HCT116 (cell line): ENCODE measurements at regions not wholly inside any gene's neighbourhood (a gene's known extent, or its start where the extent isn't known, plus 50 kb on each side); places are given as distances from the start of the nearest gene placed in this dataset.

Source experiments
- ATAC-seq: fragments of 200-7000 bp; cut with Tn5 transposase; 2 replicates; pipeline ENCODE4 v1.9.1; 2020; ENCODE audit warnings: mild to moderate bottlenecking, moderate library complexity
- BruUV-seq: library from RNA; stranded (reverse); fragments of 400-500 nt; replicated peaks from 2 replicates; lab custom pipeline; 2021; lab: Mats Ljungman, UMichigan
- CTCF ChIA-PET: fragments of 300-600 bp; sonication (Branson Sonifier 250); formaldehyde crosslinking; loops from one replicate; lab custom pipeline; 2021; ENCODE audit warnings: antibody characterized with exemption; lab: Charles Lee
- POLR2A ChIA-PET: fragments of 300-600, 350-600 bp; sonication (Branson Sonifier 250); formaldehyde crosslinking; loops from one replicate; lab custom pipeline; 2021; ENCODE audit warnings: antibody characterized with exemption; lab: Charles Lee
- RAD21 ChIA-PET, 2 experiments: fragments of 300-600 bp; sonication (Branson Sonifier 250); formaldehyde crosslinking; loops; one replicate each; lab custom pipeline; 2023; ENCODE audit warnings: low total read pairs in 2 of 2; ENCODE audit not compliant: uncharacterized antibody in 2 of 2, unreplicated experiment in 2 of 2, low non-redundant PET in 1 of 2; lab: Charles Lee
- DNase-seq: peaks from one replicate; pipeline ENCODE4 v3.0.0-alpha.2; 2010; ENCODE audit warnings: low read depth, low spot score
- H2AFZ ChIP-seq: fragments of 200-600 bp; shearing (Covaris generic), sonication (generic); 2 replicates; pipeline ENCODE4 v1.6.1; 2017; ENCODE audit warnings: low read depth, mixed run types, mixed read lengths, antibody characterized with exemption, low read length; ENCODE audit not compliant: poor library complexity, severe bottlenecking
- H3K27ac ChIP-seq: 2 replicates; pipeline ENCODE4 v1.5.1; 2012; ENCODE audit warnings: low read depth, low read length
- H3K27me3 ChIP-seq: fragments of 200-600 bp; sonication (generic); 2 replicates; pipeline ENCODE4 v1.6.1; 2016; ENCODE audit warnings: mixed run types, low read length, mixed read lengths; ENCODE audit not compliant: insufficient read depth
- H3K36me3 ChIP-seq, 2 experiments: fragments of 200-500 bp in 1 of 2; fragments of 200-600 bp in 1 of 2; sonication (Bioruptor generic) in 1 of 2; sonication (generic) in 1 of 2; 2 replicates each; pipeline versions ENCODE4 v1.5.1 to v1.6.1; 2014 to 2016; ENCODE audit warnings: low read length in 2 of 2, inconsistent platforms in 1 of 2, mixed read lengths in 1 of 2, mixed run types in 1 of 2; ENCODE audit not compliant: insufficient read depth in 2 of 2, control insufficient read depth in 1 of 2
- H3K4me1 ChIP-seq, 2 experiments: fragments of 200-600 bp in 1 of 2; sonication (generic) in 1 of 2; 2 replicates each; pipeline versions ENCODE4 v1.5.1 to v1.6.1; 2012 to 2017; ENCODE audit warnings: low read length in 2 of 2, inconsistent platforms in 1 of 2, mild to moderate bottlenecking in 1 of 2, mixed read lengths in 1 of 2, mixed run types in 1 of 2, moderate library complexity in 1 of 2; ENCODE audit not compliant: insufficient read depth in 2 of 2, control insufficient read depth in 1 of 2
- H3K4me2 ChIP-seq: fragments of 200-600 bp; sonication (generic); 2 replicates; pipeline ENCODE4 v1.6.1; 2017; ENCODE audit warnings: mixed run types, low read length, mixed read lengths
- H3K4me3 ChIP-seq, 2 experiments: fragments of 200-600 bp in 1 of 2; sonication (generic) in 1 of 2; replicated peaks in 1 of 2; 2 replicates each; pipeline ENCODE4 v1.5.1; 2011 to 2016; ENCODE audit warnings: low read length in 2 of 2, control low read depth in 1 of 2, low read depth in 1 of 2, mild to moderate bottlenecking in 1 of 2, mixed read lengths in 1 of 2, mixed run types in 1 of 2
- H3K79me2 ChIP-seq: fragments of 200-600 bp; sonication (generic); 2 replicates; pipeline ENCODE4 v1.6.1; 2017; ENCODE audit warnings: mild to moderate bottlenecking, mixed run types, low read length, moderate library complexity, mixed read lengths; ENCODE audit not compliant: insufficient read depth
- H3K9ac ChIP-seq: fragments of 200-600 bp; sonication (generic); 2 replicates; pipeline ENCODE4 v1.6.1; 2016; ENCODE audit warnings: low read length, mixed read lengths
- H3K9me2 ChIP-seq: fragments of 200-600 bp; sonication (generic), shearing (Covaris generic); 2 replicates; pipeline ENCODE4 v1.6.1; 2017; ENCODE audit warnings: mixed run types, mild to moderate bottlenecking, moderate library complexity; ENCODE audit not compliant: insufficient read depth
- H3K9me3 ChIP-seq, 2 experiments: fragments of 200-500 bp in 1 of 2; fragments of 200-600 bp in 1 of 2; sonication (Bioruptor generic) in 1 of 2; sonication (generic) in 1 of 2; 2 replicates each; pipeline ENCODE4 v1.6.1; 2014 to 2017; ENCODE audit warnings: low read length in 2 of 2, mixed read lengths in 2 of 2, inconsistent platforms in 1 of 2, low read depth in 1 of 2, mild to moderate bottlenecking in 1 of 2, mixed run types in 1 of 2, moderate library complexity in 1 of 2; ENCODE audit not compliant: control insufficient read depth in 1 of 2, insufficient read depth in 1 of 2
- H4K20me1 ChIP-seq: fragments of 200-600 bp; sonication (generic), shearing (Covaris generic); 2 replicates; pipeline ENCODE4 v1.6.1; 2017; ENCODE audit warnings: mixed run types, mild to moderate bottlenecking, moderate library complexity; ENCODE audit not compliant: insufficient read depth
- CBX3 ChIP-seq: IDR thresholded peaks from 2 replicates; pipeline ENCODE4 v1.6.1; 2012; ENCODE audit warnings: low read depth
- CEBPB ChIP-seq: IDR thresholded peaks from 2 replicates; pipeline ENCODE4 v1.6.1; 2012; ENCODE audit warnings: low read depth
- EZH2 ChIP-seq: fragments of 200-600 bp; sonication (generic); IDR thresholded peaks from 2 replicates; pipeline ENCODE4 v1.6.1; 2017; ENCODE audit warnings: antibody characterized with exemption, mixed run types
- EZH2phosphoT487 ChIP-seq: fragments of 200-600 bp; IDR thresholded peaks from 2 replicates; pipeline ENCODE4 v1.6.1; 2018; ENCODE audit warnings: antibody characterized with exemption, borderline replicate concordance
- FOSL1 ChIP-seq: IDR thresholded peaks from 2 replicates; pipeline ENCODE4 v1.6.1; 2012; ENCODE audit warnings: low read depth
- JUND ChIP-seq: IDR thresholded peaks from 2 replicates; pipeline ENCODE4 v1.6.1; 2012
- POLR2A ChIP-seq: IDR thresholded peaks from 2 replicates; pipeline ENCODE4 v1.7.0; 2011; ENCODE audit warnings: borderline replicate concordance; ENCODE audit not compliant: insufficient read depth, insufficient read length; ENCODE audit errors: extremely low read depth
- POLR2AphosphoS5 ChIP-seq: IDR thresholded peaks from 2 replicates; pipeline ENCODE4 v1.6.1; 2011; ENCODE audit warnings: mild to moderate bottlenecking, low read depth, low read length, moderate library complexity
- RAD21 ChIP-seq: IDR thresholded peaks from 2 replicates; pipeline ENCODE4 v1.6.1; 2012; ENCODE audit warnings: low read depth, mild to moderate bottlenecking
- SIN3A ChIP-seq: IDR thresholded peaks from 2 replicates; pipeline ENCODE4 v1.6.1; 2012; ENCODE audit warnings: low read depth
- SP1 ChIP-seq: IDR thresholded peaks from 2 replicates; pipeline ENCODE4 v1.6.1; 2012; ENCODE audit warnings: low read depth
- SRF ChIP-seq: IDR thresholded peaks from 2 replicates; pipeline ENCODE4 v1.6.1; 2012; ENCODE audit warnings: low read depth
- TCF7L2 ChIP-seq: IDR thresholded peaks from 2 replicates; pipeline ENCODE4 v1.7.0; 2011; ENCODE audit warnings: borderline replicate concordance, inconsistent platforms; ENCODE audit not compliant: insufficient read depth, insufficient read length; ENCODE audit errors: extremely low read depth
- YY1 ChIP-seq: IDR thresholded peaks from 2 replicates; pipeline ENCODE4 v1.6.1; 2011; ENCODE audit warnings: low read length, low read depth, moderate library complexity, mild to moderate bottlenecking; ENCODE audit not compliant: insufficient replicate concordance; ENCODE audit errors: extremely low read depth
- ZFX ChIP-seq: fragments of 450-650 bp; IDR thresholded peaks from 2 replicates; pipeline ENCODE4 v1.6.1; 2017
- ZNF274 ChIP-seq: fragments of 200-500 bp; sonication (Bioruptor generic); IDR thresholded peaks from 2 replicates; pipeline ENCODE4 v1.6.1; 2014; ENCODE audit warnings: mild to moderate bottlenecking, low read depth, low read length, inconsistent platforms
- intact Hi-C: fragments of 100-400 bp; cut with micrococcal nuclease; formaldehyde crosslinking; loops from 2 replicates; pipeline ENCODE4 v1.10.0; 2022
- TF ChIP-seq, protein P1 (sequence below): IDR thresholded peaks from 2 replicates; pipeline ENCODE4 v1.6.1; 2012; ENCODE audit warnings: low read depth
- TF ChIP-seq, protein P2 (sequence below): IDR thresholded peaks from 2 replicates; pipeline ENCODE4 v1.6.1; 2012
- TF ChIP-seq, protein P3 (sequence below): IDR thresholded peaks from 2 replicates; pipeline ENCODE4 v1.6.1; 2012

DNA sequence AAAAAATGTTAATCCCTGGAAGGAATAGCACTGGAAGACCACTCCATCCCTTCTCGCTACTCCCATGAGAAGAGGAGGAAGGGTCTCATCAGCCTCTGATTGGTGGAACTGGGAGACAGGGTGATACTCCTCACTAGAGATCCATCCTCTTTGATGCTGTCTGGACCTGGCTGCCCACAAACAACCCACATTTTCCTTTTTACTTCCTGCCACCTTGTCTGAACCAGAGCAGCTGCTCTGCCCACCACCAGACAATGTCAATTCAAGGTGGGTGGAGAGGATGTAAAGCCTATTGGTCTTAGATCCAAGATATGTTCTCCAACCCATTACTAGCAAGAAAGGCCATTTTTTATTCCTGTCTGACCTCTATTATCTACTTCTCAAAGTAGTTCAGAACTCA, 246.9 kb upstream of the TANK start:
- H3K79me2 ChIP-seq = no peaks in the 10 kb centered on the region
- TF ChIP-seq POLR2AphosphoS5 = no peak
- TF ChIP-seq EZH2phosphoT487 = no peak
- TF ChIP-seq FOSL1 = no peak
- no peak for TF ChIP-seq POLR2A
- TF ChIP-seq SRF = no peak
- TF ChIP-seq CEBPB = no peak
- no peak for TF ChIP-seq YY1
- TF ChIP-seq ZNF274 = no peak
- TF ChIP-seq, all 23 proteins: peak for 0
- Histone ChIP-seq H3K4me2 (no peak overlapping the region), H2AFZ (no peak overlapping the region), H3K9me3 (no peaks in the 10 kb centered on the region), H3K27ac (no peak overlapping the region), H3K9me2 (no peaks in the 10 kb centered on the region), H3K9ac (no peak overlapping the region), H3K27me3 (no peaks in the 10 kb centered on the region), H3K4me3 (no peak overlapping the region), H3K36me3 (no peaks in the 10 kb centered on the region), H4K20me1 (no peaks in the 10 kb centered on the region), H3K4me1 (no peaks in the 10 kb centered on the region)
- POLR2A ChIA-PET = no interaction called here
- BruUV-seq = no TSS peak
- RAD21 ChIA-PET = no interaction called here
- CTCF ChIA-PET = no interaction called here
- ATAC-seq (no peak), DNase-seq (no peak)
- intact Hi-C loops = no loop called here

DNA sequence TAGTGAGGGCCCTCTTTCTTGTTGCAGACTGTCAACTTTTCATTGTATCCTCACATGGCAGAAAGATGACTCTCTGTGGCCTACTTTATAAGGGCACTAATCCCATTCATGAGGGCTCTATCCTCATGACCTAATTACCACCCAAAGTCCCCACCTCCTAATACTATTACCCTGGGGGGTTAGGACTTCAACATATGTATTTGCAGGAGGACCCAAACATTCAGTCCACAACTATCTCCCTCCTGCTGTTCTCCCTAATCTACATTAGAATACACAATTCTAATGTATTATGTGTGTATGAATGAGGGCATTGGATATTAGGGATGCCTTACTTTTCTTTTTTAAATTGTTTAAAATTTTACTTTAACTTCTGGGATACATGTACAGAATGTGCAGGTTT, 246.0 kb upstream of the TANK start:
- H3K27ac ChIP-seq = no peak overlapping the region
- H3K4me1 ChIP-seq = no peaks in the 10 kb centered on the region
- H3K9ac ChIP-seq = no peak overlapping the region
- no peaks in the 10 kb centered on the region for H3K27me3 ChIP-seq
- H3K4me2 ChIP-seq = no peak overlapping the region
- ChIA-PET CTCF (no interaction called here), POLR2A (no interaction called here), RAD21 (no interaction called here)
- H2AFZ ChIP-seq = no peak overlapping the region
- BruUV-seq = no TSS peak
- H3K9me2 ChIP-seq = no peaks in the 10 kb centered on the region
- no peaks in the 10 kb centered on the region for H3K9me3 ChIP-seq
- DNase-seq = no peak
- no peaks in the 10 kb centered on the region for H3K79me2 ChIP-seq
- no peaks in the 10 kb centered on the region for H3K36me3 ChIP-seq
- no peak overlapping the region for H3K4me3 ChIP-seq
- intact Hi-C loops = no loop called here
- no peaks in the 10 kb centered on the region for H4K20me1 ChIP-seq
- no peak for ATAC-seq
- TF ChIP-seq SP1 = no peak
- TF ChIP-seq, protein P1, sequence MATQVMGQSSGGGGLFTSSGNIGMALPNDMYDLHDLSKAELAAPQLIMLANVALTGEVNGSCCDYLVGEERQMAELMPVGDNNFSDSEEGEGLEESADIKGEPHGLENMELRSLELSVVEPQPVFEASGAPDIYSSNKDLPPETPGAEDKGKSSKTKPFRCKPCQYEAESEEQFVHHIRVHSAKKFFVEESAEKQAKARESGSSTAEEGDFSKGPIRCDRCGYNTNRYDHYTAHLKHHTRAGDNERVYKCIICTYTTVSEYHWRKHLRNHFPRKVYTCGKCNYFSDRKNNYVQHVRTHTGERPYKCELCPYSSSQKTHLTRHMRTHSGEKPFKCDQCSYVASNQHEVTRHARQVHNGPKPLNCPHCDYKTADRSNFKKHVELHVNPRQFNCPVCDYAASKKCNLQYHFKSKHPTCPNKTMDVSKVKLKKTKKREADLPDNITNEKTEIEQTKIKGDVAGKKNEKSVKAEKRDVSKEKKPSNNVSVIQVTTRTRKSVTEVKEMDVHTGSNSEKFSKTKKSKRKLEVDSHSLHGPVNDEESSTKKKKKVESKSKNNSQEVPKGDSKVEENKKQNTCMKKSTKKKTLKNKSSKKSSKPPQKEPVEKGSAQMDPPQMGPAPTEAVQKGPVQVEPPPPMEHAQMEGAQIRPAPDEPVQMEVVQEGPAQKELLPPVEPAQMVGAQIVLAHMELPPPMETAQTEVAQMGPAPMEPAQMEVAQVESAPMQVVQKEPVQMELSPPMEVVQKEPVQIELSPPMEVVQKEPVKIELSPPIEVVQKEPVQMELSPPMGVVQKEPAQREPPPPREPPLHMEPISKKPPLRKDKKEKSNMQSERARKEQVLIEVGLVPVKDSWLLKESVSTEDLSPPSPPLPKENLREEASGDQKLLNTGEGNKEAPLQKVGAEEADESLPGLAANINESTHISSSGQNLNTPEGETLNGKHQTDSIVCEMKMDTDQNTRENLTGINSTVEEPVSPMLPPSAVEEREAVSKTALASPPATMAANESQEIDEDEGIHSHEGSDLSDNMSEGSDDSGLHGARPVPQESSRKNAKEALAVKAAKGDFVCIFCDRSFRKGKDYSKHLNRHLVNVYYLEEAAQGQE = no peak
- no peak for TF ChIP-seq JUND
- no peak for TF ChIP-seq CEBPB
- no peak for TF ChIP-seq SRF
- TF ChIP-seq, protein P2, sequence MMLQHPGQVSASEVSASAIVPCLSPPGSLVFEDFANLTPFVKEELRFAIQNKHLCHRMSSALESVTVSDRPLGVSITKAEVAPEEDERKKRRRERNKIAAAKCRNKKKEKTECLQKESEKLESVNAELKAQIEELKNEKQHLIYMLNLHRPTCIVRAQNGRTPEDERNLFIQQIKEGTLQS = no peak
- no peak for TF ChIP-seq TCF7L2
- TF ChIP-seq SIN3A = no peak
- no peak for TF ChIP-seq EZH2
- no peak for TF ChIP-seq FOSL1
- TF ChIP-seq, protein P3, sequence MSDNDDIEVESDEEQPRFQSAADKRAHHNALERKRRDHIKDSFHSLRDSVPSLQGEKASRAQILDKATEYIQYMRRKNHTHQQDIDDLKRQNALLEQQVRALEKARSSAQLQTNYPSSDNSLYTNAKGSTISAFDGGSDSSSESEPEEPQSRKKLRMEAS = no peak
- TF ChIP-seq CBX3 = no peak
- no peak for TF ChIP-seq RAD21
- TF ChIP-seq POLR2A = no peak
- no peak for TF ChIP-seq POLR2AphosphoS5
- no peak for TF ChIP-seq ZNF274
- TF ChIP-seq ZFX = no peak
